OCI-LY1 (cell line): ENCODE measurements at regions not wholly inside any gene's neighbourhood (a gene's known extent, or its start where the extent isn't known, plus 50 kb on each side); places are given as distances from the start of the nearest gene placed in this dataset.

Experiments
- H2AFZ ChIP-seq: fragments of 200-600 bp; sonication (generic), shearing (Covaris generic); 2 replicates; pipeline ENCODE4 v1.6.0; 2014; ENCODE audit warnings: antibody characterized with exemption, mild to moderate bottlenecking, low read length
- H3F3A ChIP-seq: fragments of 200-600 bp; sonication (generic), shearing (Covaris generic); 2 replicates; pipeline ENCODE4 v1.6.0; 2014; ENCODE audit warnings: mild to moderate bottlenecking, antibody characterized with exemption, low read length, moderate library complexity; ENCODE audit not compliant: insufficient read depth
- H3K27ac ChIP-seq: fragments of 200-600 bp; sonication (generic); 2 replicates; pipeline ENCODE4 v1.5.1; 2014; ENCODE audit warnings: low read length, mixed run types, mild to moderate bottlenecking, low read depth; ENCODE audit not compliant: poor library complexity, severe bottlenecking
- H3K27me3 ChIP-seq: fragments of 200-600 bp; sonication (generic); 2 replicates; pipeline ENCODE4 v1.6.0; 2014; ENCODE audit warnings: antibody characterized with exemption, mild to moderate bottlenecking, low read length, moderate library complexity; ENCODE audit not compliant: insufficient read depth
- H3K36me3 ChIP-seq: fragments of 200-600 bp; sonication (generic); 2 replicates; pipeline ENCODE4 v1.6.1; 2014; ENCODE audit warnings: mild to moderate bottlenecking, antibody characterized with exemption, low read length, moderate library complexity, mixed read lengths; ENCODE audit not compliant: insufficient read depth
- H3K4me1 ChIP-seq: fragments of 200-600 bp; sonication (generic); 2 replicates; pipeline ENCODE4 v1.5.1; 2014; ENCODE audit warnings: mild to moderate bottlenecking, low read length, moderate library complexity; ENCODE audit not compliant: insufficient read depth, severe bottlenecking
- H3K4me2 ChIP-seq: fragments of 200-600 bp; sonication (generic), shearing (Covaris generic); 2 replicates; pipeline ENCODE4 v1.6.1; 2014; ENCODE audit warnings: low read length
- H3K4me3 ChIP-seq: fragments of 200-600 bp; sonication (generic); 2 replicates; pipeline ENCODE4 v1.5.1; 2014; ENCODE audit warnings: low read length, low read depth, mild to moderate bottlenecking, mixed read lengths; ENCODE audit not compliant: poor library complexity, severe bottlenecking
- H3K79me2 ChIP-seq: fragments of 200-600 bp; shearing (Covaris generic); 2 replicates; pipeline ENCODE4 v1.6.1; 2016; ENCODE audit warnings: mixed run types, low read length, mixed read lengths; ENCODE audit not compliant: insufficient read depth
- H3K9ac ChIP-seq: fragments of 200-600 bp; sonication (generic), shearing (Covaris generic); 2 replicates; pipeline ENCODE4 v1.6.1; 2014; ENCODE audit warnings: mild to moderate bottlenecking, low read length, mixed read lengths
- H3K9me2 ChIP-seq: fragments of 200-600 bp; sonication (generic), shearing (Covaris generic); 2 replicates; pipeline ENCODE4 v1.6.1; 2014; ENCODE audit warnings: low read depth, mild to moderate bottlenecking, low read length, mixed read lengths
- H3K9me3 ChIP-seq: fragments of 200-600 bp; shearing (Covaris generic); 2 replicates; pipeline ENCODE4 v1.6.1; 2014; ENCODE audit warnings: low read length, mixed read lengths
- H4K20me1 ChIP-seq: fragments of 200-600 bp; sonication (generic), shearing (Covaris generic); 2 replicates; pipeline ENCODE4 v1.6.0; 2016; ENCODE audit warnings: mild to moderate bottlenecking, low read length; ENCODE audit not compliant: insufficient read depth
- CTCF ChIP-seq: fragments of 200-600 bp; sonication (generic), shearing (Covaris generic); IDR thresholded peaks from 2 replicates; pipeline ENCODE4 v1.5.1; 2017; ENCODE audit warnings: mild to moderate bottlenecking, antibody characterized with exemption, low read length, moderate library complexity, mixed read lengths
- EZH2 ChIP-seq: fragments of 200-600 bp; sonication (generic), shearing (Covaris generic); IDR thresholded peaks from 2 replicates; pipeline ENCODE4 v1.8.0; 2017; ENCODE audit warnings: borderline replicate concordance, mixed run types, mild to moderate bottlenecking, antibody characterized with exemption, low read length, moderate library complexity, mixed read lengths

- Histone ChIP-seq H3K4me3 (no peak overlapping the region), H3K9me2 (no peaks in the 10 kb centered on the region), H3K4me1 (no peaks in the 10 kb centered on the region), H3K79me2 (no peaks in the 10 kb centered on the region), H3K27ac (no peak overlapping the region), H3K9ac (no peak overlapping the region), H3K27me3 (no peaks in the 10 kb centered on the region), H4K20me1 (no peaks in the 10 kb centered on the region), H2AFZ (no peak overlapping the region), H3K4me2 (no peak overlapping the region), H3K36me3 (no peaks in the 10 kb centered on the region), H3F3A (no peaks in the 10 kb centered on the region), H3K9me3 (no peaks in the 10 kb centered on the region)
- TF ChIP-seq CTCF, result no peak
- TF ChIP-seq EZH2, result no peak
Measured at GRCh38 chr2:41992671-41993434, 55.0 kb upstream of the PKDCC start.

GRCh38 chr2:41993435-41993925, 54.3 kb upstream of the PKDCC start:
- H3K79me2 ChIP-seq, result no peaks in the 10 kb centered on the region
- no peaks in the 10 kb centered on the region for H4K20me1 ChIP-seq
- TF ChIP-seq CTCF (no peak), EZH2 (no peak)
- H3F3A ChIP-seq, result no peaks in the 10 kb centered on the region
- no peak overlapping the region for H3K9ac ChIP-seq
- no peak overlapping the region for H3K4me3 ChIP-seq
- H3K4me1 ChIP-seq, result no peaks in the 10 kb centered on the region
- no peak overlapping the region for H3K27ac ChIP-seq
- H2AFZ ChIP-seq, result no peak overlapping the region
- no peaks in the 10 kb centered on the region for H3K9me3 ChIP-seq
- H3K36me3 ChIP-seq, result no peaks in the 10 kb centered on the region
- no peak overlapping the region for H3K4me2 ChIP-seq
- H3K9me2 ChIP-seq, result no peaks in the 10 kb centered on the region
- no peaks in the 10 kb centered on the region for H3K27me3 ChIP-seq

- Histone ChIP-seq H3K36me3 (no peaks in the 10 kb centered on the region), H2AFZ (no peak overlapping the region), H3K27ac (no peak overlapping the region)
Measured at GRCh38 chr2:41994233-41994637, 53.6 kb upstream of the PKDCC start.

More at GRCh38 chr2:41994233-41994637, 53.6 kb upstream of the PKDCC start:
- Histone ChIP-seq H4K20me1 (no peaks in the 10 kb centered on the region), H3K27me3 (no peaks in the 10 kb centered on the region), H3K4me1 (no peaks in the 10 kb centered on the region), H3F3A (no peaks in the 10 kb centered on the region), H3K9me3 (no peaks in the 10 kb centered on the region), H3K9ac (no peak overlapping the region), H3K79me2 (no peaks in the 10 kb centered on the region), H3K9me2 (no peaks in the 10 kb centered on the region), H3K4me3 (no peak overlapping the region), H3K4me2 (no peak overlapping the region)
- TF ChIP-seq CTCF (no peak), EZH2 (no peak)
